Prostate gland (tissue), 2 donors: ENCODE measurements at regions not wholly inside any gene's neighbourhood (a gene's known extent, or its start where the extent isn't known, plus 50 kb on each side); places are given as distances from the start of the nearest gene placed in this dataset.

Source experiments
- DNase-seq: peaks from one replicate; pipeline ENCODE4 v3.0.0-alpha.2; 2019; ENCODE audit warnings: low spot score
- H3K27ac ChIP-seq, 2 donors: fragments of 200-600 bp; sonication (generic); 2 replicates each; pipeline ENCODE4 v1.5.1; 2017 to 2019
- H3K27me3 ChIP-seq: fragments of 200-600 bp; sonication (generic); replicated peaks from 2 replicates; pipeline ENCODE4 v1.5.1; 2019; ENCODE audit not compliant: insufficient read depth
- H3K36me3 ChIP-seq, 2 donors: fragments of 200-600 bp; sonication (generic); 1 replicate in 1 of 2; 2 replicates in 1 of 2; pipeline versions ENCODE4 v1.5.1 to v1.8.1; 2017 to 2019
- H3K4me1 ChIP-seq: fragments of 200-600 bp; sonication (generic); replicated peaks from 2 replicates; pipeline ENCODE4 v1.5.1; 2019
- H3K4me3 ChIP-seq, 2 donors: fragments of 200-600 bp; sonication (generic); 2 replicates each; pipeline ENCODE4 v1.5.1; 2017 to 2019
- H3K9me3 ChIP-seq: fragments of 200-600 bp; sonication (generic); 2 replicates; pipeline ENCODE4 v1.5.1; 2017
- CTCF ChIP-seq, 4 experiments: fragments of 200-600 bp in 2 of 4; fragments of 450-650 bp in 2 of 4; sonication (generic) in 2 of 4; IDR thresholded peaks; 1 replicate in 3 of 4; 2 replicates in 1 of 4; pipeline ENCODE4 v1.5.1; 2016 to 2019; ENCODE audit warnings: antibody characterized with exemption in 4 of 4, mild to moderate bottlenecking in 2 of 4, moderate library complexity in 2 of 4
- POLR2A ChIP-seq: fragments of 450-650 bp; IDR thresholded peaks from one replicate; pipeline ENCODE4 v1.6.1; 2016; ENCODE audit warnings: antibody characterized with exemption, mild to moderate bottlenecking
- POLR2AphosphoS5 ChIP-seq: sonication (generic); formaldehyde crosslinking; IDR thresholded peaks from one replicate; pipeline ENCODE4 v1.6.1; 2017; ENCODE audit warnings: antibody characterized with exemption
- WGBS: methylation state at CpG from one replicate; pipeline ENCODE4 v1.1.5; 2018; 5-methylcytosine and 5-hydroxymethylcytosine counted together
- intact Hi-C: fragments of 100-400 bp; cut with DNase I; formaldehyde crosslinking; loops from one replicate; pipeline ENCODE4 v1.14.2; 2022

- Histone ChIP-seq H3K27me3 (no peaks in the 10 kb centered on the region), H3K36me3 (no peaks in the 10 kb centered on the region), H3K4me1 (no peaks in the 10 kb centered on the region), H3K27ac (no peak overlapping the region), H3K9me3 (no peaks in the 10 kb centered on the region), H3K4me3 (no peak overlapping the region)
- TF ChIP-seq CTCF (IDR thresholded peaks at IDR 0.05): no peak
- TF ChIP-seq POLR2A: no peak
- no peak for TF ChIP-seq POLR2AphosphoS5
- WGBS: 78% methylated on average over 8 of the region's 8 CpGs
- intact Hi-C loops: no loop called here
- no peak for DNase-seq
Observed at GRCh38 chr13:99648066-99648665, 146.9 kb downstream of the TM9SF2 start.

GRCh38 chr13:99647596-99647985 is 146.3 kb downstream of the TM9SF2 start:
- H3K4me1 ChIP-seq: no peaks in the 10 kb centered on the region
- H3K27me3 ChIP-seq: no peaks in the 10 kb centered on the region
- TF ChIP-seq POLR2AphosphoS5 (no peak), CTCF (IDR thresholded peaks at IDR 0.05) (no peak), POLR2A (no peak)
- no peak overlapping the region for H3K4me3 ChIP-seq
- 81% methylated on average over 4 of the region's 4 CpGs for WGBS
- H3K9me3 ChIP-seq: no peaks in the 10 kb centered on the region
- intact Hi-C loops: no loop called here
- no peak overlapping the region for H3K27ac ChIP-seq
- H3K36me3 ChIP-seq: no peaks in the 10 kb centered on the region
- no peak for DNase-seq

- TF ChIP-seq POLR2A (no peak), POLR2AphosphoS5 (no peak), CTCF (IDR thresholded peaks at IDR 0.05) (no peak)
- intact Hi-C loops: no loop called here
- no peak overlapping the region for H3K4me3 ChIP-seq
- no peaks in the 10 kb centered on the region for H3K27me3 ChIP-seq
- no peaks in the 10 kb centered on the region for H3K9me3 ChIP-seq
- no peaks in the 10 kb centered on the region for H3K36me3 ChIP-seq
- DNase-seq: no peak
- whole genome bisulfite sequencing: 95% methylated on average over 8 of the region's 8 CpGs
- H3K27ac ChIP-seq: no peak overlapping the region
- H3K4me1 ChIP-seq: no peaks in the 10 kb centered on the region
Observed at GRCh38 chr13:99646866-99647595, 145.8 kb downstream of the TM9SF2 start.

- TF ChIP-seq CTCF (IDR thresholded peaks at IDR 0.05) (no peak), POLR2AphosphoS5 (no peak), POLR2A (no peak)
- Histone ChIP-seq H3K27ac (no peak overlapping the region), H3K9me3 (no peaks in the 10 kb centered on the region), H3K4me3 (no peak overlapping the region), H3K4me1 (no peaks in the 10 kb centered on the region), H3K36me3 (no peaks in the 10 kb centered on the region), H3K27me3 (no peaks in the 10 kb centered on the region)
- 98% methylated on average over 3 of the region's 3 CpGs for WGBS
- intact Hi-C loops: no loop called here
- no peak for DNase-seq
Observed at GRCh38 chr13:99642841-99643240, 141.6 kb downstream of the TM9SF2 start.

GRCh38 chr13:99642006-99642405 is 140.7 kb downstream of the TM9SF2 start:
- no peaks in the 10 kb centered on the region for H3K4me1 ChIP-seq
- H3K9me3 ChIP-seq: no peaks in the 10 kb centered on the region
- no peak for DNase-seq
- 98% methylated on average over 4 of the region's 4 CpGs for WGBS
- intact Hi-C loops: no loop called here
- H3K36me3 ChIP-seq: no peaks in the 10 kb centered on the region
- no peaks in the 10 kb centered on the region for H3K27me3 ChIP-seq
- TF ChIP-seq POLR2A (no peak), CTCF (IDR thresholded peaks at IDR 0.05) (no peak), POLR2AphosphoS5 (no peak)
- no peak overlapping the region for H3K27ac ChIP-seq
- no peak overlapping the region for H3K4me3 ChIP-seq
